ENCODE measurements at regions not wholly inside any gene's neighbourhood (a gene's known extent, or its start where the extent isn't known, plus 50 kb on each side); places are given as distances from the start of the nearest gene placed in this dataset.

DNA sequence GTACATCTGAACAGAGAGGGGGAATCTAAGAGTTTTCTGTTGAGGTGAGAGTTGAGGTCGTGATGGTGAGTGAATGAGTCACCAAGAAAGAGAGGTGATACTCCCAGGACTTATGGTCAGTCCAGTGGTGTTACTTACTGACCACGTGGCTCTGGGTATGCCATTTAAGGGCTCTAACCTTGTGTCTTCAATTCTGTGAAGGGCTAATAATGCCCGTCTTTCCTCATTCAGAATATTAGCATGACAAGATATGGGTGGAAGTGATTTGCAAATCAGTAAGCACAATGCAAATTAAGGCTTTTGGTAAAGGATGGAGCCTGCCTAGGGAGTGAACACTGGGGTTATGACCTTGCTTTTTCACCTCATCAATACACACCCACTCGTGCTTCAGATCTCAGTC lies 75.2 kb downstream of the COQ2 start:
- Histone ChIP-seq H3K27me3 (ENCODE audit: control insufficient read depth, insufficient read depth, low read length) (no peaks in the 10 kb centered on the region), H3K36me3 (ENCODE audit: control insufficient read depth, insufficient read depth, low read length) (no peaks in the 10 kb centered on the region), H3K4me1 (ENCODE audit: control insufficient read depth, insufficient read depth, low read length) (no peaks in the 10 kb centered on the region), H3K9me3 (ENCODE audit: control insufficient read depth, insufficient read depth, low read depth, low read length) (no peaks in the 10 kb centered on the region), H3K27ac (ENCODE audit: low read length) (peak overlapping the region; percentile 75; the same call in 1 of the 2 replicates), H3K4me3 (ENCODE audit: low read depth in 2 of 2, low read length in 2 of 2) (no peak overlapping the region)
- DNase-seq (ENCODE audit: low read depth, low spot score) (no peak), ATAC-seq (no peak)
- CTCF ChIA-PET: interaction anchor here (0.6 kb wide), 1 partner anchor 340 kb away, joined by 3 read pairs; no protein-coding TSS in a partner anchor
- in situ Hi-C loops (cut with HindIII; ENCODE audit: low pct_unique_long_range_greater_than_20kb, low sequenced_read_pairs) (no loop called here), intact Hi-C loops (cut with micrococcal nuclease; ENCODE audit: unreplicated experiment) (no loop called here)
- POLR2A ChIA-PET: no interaction called here
- BruUV-seq (replicated peaks): no TSS peak
- TF ChIP-seq TCF7L2 (IDR thresholded peaks at IDR 0.05; ENCODE audit: low read depth, low read length) (no peak), REST (IDR thresholded peaks at IDR 0.05; ENCODE audit: insufficient read depth in 1 of 2, low read depth in 2 of 2, low read length in 1 of 2) (no peak)
- TF ChIP-seq, protein P1, sequence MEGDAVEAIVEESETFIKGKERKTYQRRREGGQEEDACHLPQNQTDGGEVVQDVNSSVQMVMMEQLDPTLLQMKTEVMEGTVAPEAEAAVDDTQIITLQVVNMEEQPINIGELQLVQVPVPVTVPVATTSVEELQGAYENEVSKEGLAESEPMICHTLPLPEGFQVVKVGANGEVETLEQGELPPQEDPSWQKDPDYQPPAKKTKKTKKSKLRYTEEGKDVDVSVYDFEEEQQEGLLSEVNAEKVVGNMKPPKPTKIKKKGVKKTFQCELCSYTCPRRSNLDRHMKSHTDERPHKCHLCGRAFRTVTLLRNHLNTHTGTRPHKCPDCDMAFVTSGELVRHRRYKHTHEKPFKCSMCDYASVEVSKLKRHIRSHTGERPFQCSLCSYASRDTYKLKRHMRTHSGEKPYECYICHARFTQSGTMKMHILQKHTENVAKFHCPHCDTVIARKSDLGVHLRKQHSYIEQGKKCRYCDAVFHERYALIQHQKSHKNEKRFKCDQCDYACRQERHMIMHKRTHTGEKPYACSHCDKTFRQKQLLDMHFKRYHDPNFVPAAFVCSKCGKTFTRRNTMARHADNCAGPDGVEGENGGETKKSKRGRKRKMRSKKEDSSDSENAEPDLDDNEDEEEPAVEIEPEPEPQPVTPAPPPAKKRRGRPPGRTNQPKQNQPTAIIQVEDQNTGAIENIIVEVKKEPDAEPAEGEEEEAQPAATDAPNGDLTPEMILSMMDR (IDR thresholded peaks at IDR 0.05): no peak

DNA sequence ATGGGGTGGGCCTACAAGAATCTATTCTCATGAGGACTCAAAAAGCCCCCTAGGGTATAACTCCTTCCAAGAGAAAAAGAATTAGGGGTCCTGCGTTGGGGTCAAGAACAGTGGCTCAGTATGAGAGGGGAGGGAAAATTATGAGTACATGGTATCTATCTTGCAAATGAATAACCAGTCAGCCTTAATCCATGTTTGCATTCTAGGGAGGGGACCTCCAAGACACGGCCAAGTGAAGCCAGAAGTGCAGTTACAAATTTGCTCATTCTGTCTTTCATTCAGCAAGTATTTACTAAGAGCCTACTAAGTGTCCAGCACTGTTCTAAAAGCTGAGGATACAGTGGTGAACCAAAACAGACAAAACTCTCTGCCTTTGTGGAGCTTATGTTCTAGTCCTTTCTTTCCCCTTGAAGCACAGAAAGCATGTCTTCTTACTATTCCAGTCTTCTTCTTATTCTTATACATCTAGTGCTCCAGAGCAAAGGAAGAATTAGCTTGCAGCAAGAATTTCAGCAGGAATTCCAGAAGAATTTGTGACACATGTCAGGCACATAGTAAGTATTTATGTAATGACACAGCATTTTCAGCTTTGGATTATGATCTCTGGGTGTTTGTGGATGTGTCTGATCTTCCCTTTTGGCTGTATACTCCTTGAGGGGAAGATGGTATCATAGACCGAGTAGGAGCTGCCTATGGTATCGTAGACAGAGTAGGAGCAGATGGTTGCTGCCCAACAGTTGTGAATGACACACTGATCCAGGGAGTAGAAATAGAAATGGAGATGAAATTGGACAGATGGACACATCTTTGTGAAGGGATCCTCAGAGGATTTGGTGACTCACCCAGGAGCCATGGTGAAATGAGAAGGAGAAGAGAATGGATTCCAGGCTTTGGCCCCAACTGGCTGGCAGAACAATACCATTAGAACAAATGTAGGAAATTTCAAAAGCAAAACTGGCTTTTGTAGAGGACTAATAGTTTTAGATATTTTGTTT lies 75.9 kb downstream of the COQ2 start:
- intact Hi-C loops (cut with micrococcal nuclease; ENCODE audit: unreplicated experiment) (no loop called here), in situ Hi-C loops (cut with HindIII; ENCODE audit: low pct_unique_long_range_greater_than_20kb, low sequenced_read_pairs) (no loop called here)
- Histone ChIP-seq H3K27ac (ENCODE audit: low read length) (peak overlapping the region; percentile 75), H3K4me1 (ENCODE audit: control insufficient read depth, insufficient read depth, low read length) (no peaks in the 10 kb centered on the region), H3K27me3 (ENCODE audit: control insufficient read depth, insufficient read depth, low read length) (no peaks in the 10 kb centered on the region), H3K9me3 (ENCODE audit: control insufficient read depth, insufficient read depth, low read depth, low read length) (no peaks in the 10 kb centered on the region), H3K4me3 (ENCODE audit: low read depth in 2 of 2, low read length in 2 of 2) (no peak overlapping the region), H3K36me3 (ENCODE audit: control insufficient read depth, insufficient read depth, low read length) (no peaks in the 10 kb centered on the region)
- TF ChIP-seq SIN3A (IDR thresholded peaks at IDR 0.05; ENCODE audit: borderline replicate concordance, insufficient read depth, low read depth, low read length) (no peak), POLR2AphosphoS5 (IDR thresholded peaks at IDR 0.05; ENCODE audit: low read depth, low read length) (no peak), REST (IDR thresholded peaks at IDR 0.05; ENCODE audit: insufficient read depth in 1 of 2, low read depth in 2 of 2, low read length in 1 of 2) (no peak), TCF7L2 (IDR thresholded peaks at IDR 0.05; ENCODE audit: low read depth, low read length) (no peak)
- TF ChIP-seq, protein P1 (IDR thresholded peaks at IDR 0.05): no peak
- no peak for DNase-seq (ENCODE audit: low read depth, low spot score)
- BruUV-seq (replicated peaks): no TSS peak
- no peak for ATAC-seq
- POLR2A ChIA-PET: no interaction called here
- CTCF ChIA-PET: no interaction called here

Data from Panc1 (cell line).